HepG2 (cell line): ENCODE measurements at regions not wholly inside any gene's neighbourhood (a gene's known extent, or its start where the extent isn't known, plus 50 kb on each side); places are given as distances from the start of the nearest gene placed in this dataset.

ENCODE experiments used
- ATAC-seq: fragments of 200-7000 bp; cut with Tn5 transposase; 3 replicates; pipeline ENCODE4 v1.9.1; 2020; ENCODE audit warnings: mild to moderate bottlenecking, moderate library complexity
- BruUV-seq: library from RNA; stranded (reverse); fragments of 400-500 nt; replicated peaks from 2 replicates; lab custom pipeline; 2021; lab: Mats Ljungman, UMichigan
- CTCF ChIA-PET: fragments of 300-600 bp; formaldehyde crosslinking; extraction: SDS; loops from one replicate; lab custom pipeline; 2021; ENCODE audit warnings: low total read pairs, inconsistent platforms, low intra/inter-chr PET ratio; lab: Yijun Ruan, JAX
- POLR2A ChIA-PET: fragments of 350-600 bp; sonication (Branson Sonifier 250); formaldehyde crosslinking; loops from one replicate; lab custom pipeline; 2020; ENCODE audit warnings: antibody characterized with exemption, inconsistent platforms; lab: Yijun Ruan, JAX
- DNase-seq: peaks from one replicate; pipeline ENCODE4 v3.0.0-alpha.2; 2015; ENCODE audit warnings: low spot score
- FAIRE-seq: peaks from 3 replicates; lab custom pipeline; 2011; peaks lifted over from hg19 to GRCh38; lab: Jason Lieb, UNC
- H2AFZ ChIP-seq: one replicate; pipeline ENCODE4 v1.6.1; 2011; ENCODE audit warnings: low read length, inconsistent platforms
- H3K27ac ChIP-seq: fragments of 300-600 bp; 3 replicates; pipeline ENCODE4 v1.8.0; 2011; ENCODE audit warnings: mixed run types, mild to moderate bottlenecking, mixed read lengths, low read length, inconsistent platforms; ENCODE audit not compliant: insufficient read depth; ENCODE audit errors: extremely low read length
- H3K27me3 ChIP-seq, 2 experiments: fragments of 200-600 bp in 1 of 2; 2 replicates in 1 of 2; 3 replicates in 1 of 2; pipeline versions ENCODE4 v1.6.0 to v1.8.0; 2011; ENCODE audit warnings: low read length in 2 of 2, mild to moderate bottlenecking in 2 of 2, moderate library complexity in 2 of 2, inconsistent platforms in 1 of 2; ENCODE audit not compliant: insufficient read depth in 2 of 2, control insufficient read depth in 1 of 2
- H3K36me3 ChIP-seq, 2 experiments: fragments of 200-600 bp in 1 of 2; replicated peaks in 1 of 2; 2 replicates in 1 of 2; 3 replicates in 1 of 2; pipeline versions ENCODE4 v1.5.1 to v1.8.0; 2011; ENCODE audit warnings: low read length in 2 of 2, inconsistent platforms in 1 of 2; ENCODE audit not compliant: insufficient read depth in 2 of 2, control insufficient read depth in 1 of 2
- H3K4me1 ChIP-seq: 2 replicates; pipeline ENCODE4 v1.5.1; 2012; ENCODE audit warnings: low read length, inconsistent platforms; ENCODE audit not compliant: insufficient read depth
- H3K4me2 ChIP-seq: 2 replicates; pipeline ENCODE4 v1.6.0; 2011; ENCODE audit warnings: low read depth, low read length, inconsistent platforms
- H3K4me3 ChIP-seq, 3 experiments: fragments of 200-600 bp in 1 of 3; sonication (generic), shearing (Covaris generic) in 1 of 3; replicated peaks in 1 of 3; 2 replicates each; pipeline ENCODE4 v1.5.1; 2011 to 2016; ENCODE audit warnings: low read length in 3 of 3, inconsistent platforms in 2 of 3, low read depth in 2 of 3, mild to moderate bottlenecking in 2 of 3, control low read depth in 1 of 3, mixed read lengths in 1 of 3; ENCODE audit not compliant: insufficient read depth in 1 of 3
- H3K79me2 ChIP-seq: one replicate; pipeline ENCODE4 v1.6.1; 2011; ENCODE audit warnings: low read length, inconsistent platforms; ENCODE audit not compliant: insufficient read depth
- H3K9ac ChIP-seq: 2 replicates; pipeline ENCODE4 v1.6.0; 2011; ENCODE audit warnings: mild to moderate bottlenecking, low read depth, low read length, inconsistent platforms; ENCODE audit not compliant: insufficient read depth
- H3K9me3 ChIP-seq: 2 replicates; pipeline ENCODE4 v1.5.1; 2012; ENCODE audit warnings: mild to moderate bottlenecking, low read length
- H4K20me1 ChIP-seq: 2 replicates; pipeline ENCODE4 v1.6.0; 2011; ENCODE audit warnings: inconsistent platforms, mild to moderate bottlenecking, low read length, moderate library complexity; ENCODE audit not compliant: insufficient read depth
- CTCF ChIP-seq: sonication (generic); formaldehyde crosslinking; IDR thresholded peaks from 2 replicates; pipeline ENCODE4 v1.5.0; 2020; ENCODE audit warnings: mild to moderate bottlenecking, missing genetic modification reagents, moderate library complexity
- IRF1 ChIP-seq: sonication (generic); formaldehyde crosslinking; IDR thresholded peaks from 2 replicates; pipeline ENCODE4 v1.4.0; 2020; ENCODE audit warnings: low read depth, mild to moderate bottlenecking, missing genetic modification reagents
- MBNL3 ChIP-seq: fragments of 250-450 bp; sonication (Bioruptor Pico); conservative IDR thresholded peaks from 2 replicates; pipeline ENCODE4 v1.8.0; 2022; ENCODE audit warnings: mild to moderate bottlenecking, inconsistent platforms
- STAG1 ChIP-seq: sonication (generic); formaldehyde crosslinking; IDR thresholded peaks from 2 replicates; pipeline ENCODE4 v1.4.0; 2020; ENCODE audit warnings: missing genetic modification reagents
- TAF1 ChIP-seq: sonication (generic); formaldehyde crosslinking; IDR thresholded peaks from 2 replicates; pipeline ENCODE4 v1.4.0; 2020; ENCODE audit warnings: missing genetic modification reagents
- WIZ ChIP-seq: sonication (generic); formaldehyde crosslinking; IDR thresholded peaks from 2 replicates; pipeline ENCODE4 v1.5.1; 2020; ENCODE audit warnings: mild to moderate bottlenecking, missing genetic modification reagents
- ZNF629 ChIP-seq: sonication (generic); formaldehyde crosslinking; conservative IDR thresholded peaks from 2 replicates; pipeline ENCODE4 v1.5.0; 2020; ENCODE audit warnings: missing genetic modification reagents
- WGBS: methylation state at CpG from one replicate; pipeline ENCODE4 v1.1.6; 2017; ENCODE audit warnings: low lambda C conversion rate; 5-methylcytosine and 5-hydroxymethylcytosine counted together
- in situ Hi-C: cut with HindIII; loops from 2 replicates; pipeline ENCODE4 v1.10.0; 2017; ENCODE audit warnings: low pct_unique_long_range_greater_than_20kb; ENCODE audit not compliant: extremely low pct_ligation_motif_present
- intact Hi-C: fragments of 100-400 bp; cut with micrococcal nuclease; formaldehyde crosslinking; loops from one replicate; pipeline ENCODE4 v1.10.0; 2022; ENCODE audit not compliant: unreplicated experiment
- TF ChIP-seq, protein P1 (sequence below): sonication (generic); formaldehyde crosslinking; IDR thresholded peaks from 2 replicates; pipeline ENCODE4 v1.8.0; 2022; ENCODE audit warnings: missing genetic modification reagents, mild to moderate bottlenecking, inconsistent platforms, borderline replicate concordance
- TF ChIP-seq, protein P2 (sequence below): sonication (generic); formaldehyde crosslinking; IDR thresholded peaks from 2 replicates; pipeline ENCODE4 v1.4.0; 2020; ENCODE audit warnings: mild to moderate bottlenecking, low read depth, missing genetic modification reagents
- TF ChIP-seq, protein P3 (sequence below): sonication (generic); formaldehyde crosslinking; IDR thresholded peaks from 2 replicates; pipeline ENCODE4 v1.4.0; 2020; ENCODE audit warnings: mild to moderate bottlenecking, missing genetic modification reagents

DNA sequence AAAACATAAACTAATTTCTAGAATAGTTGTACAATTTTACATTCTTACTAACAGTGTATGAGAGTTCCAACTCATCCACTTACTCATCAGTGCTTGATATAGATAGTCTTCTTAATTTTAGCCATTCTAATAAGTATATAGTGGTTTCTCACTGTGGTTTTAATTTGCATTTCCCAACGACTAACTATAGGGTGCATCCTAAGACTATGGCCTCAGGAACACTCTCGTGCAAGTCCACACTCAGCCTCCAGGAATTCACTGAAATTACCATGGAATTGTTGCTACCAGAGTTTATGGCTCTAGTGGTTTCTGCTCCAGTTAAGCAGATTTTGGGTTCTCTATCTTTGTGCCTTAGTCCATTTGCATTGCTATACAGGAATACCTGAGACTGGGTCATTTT, 60.1 kb upstream of the GUCY1A2 start:
- Histone ChIP-seq H4K20me1 (no peaks in the 10 kb centered on the region), H3K9ac (no peak overlapping the region), H3K27me3 (no peaks in the 10 kb centered on the region), H3K4me2 (no peak overlapping the region), H3K9me3 (peaks cover 15% of the 10 kb centered on the region), H2AFZ (no peak overlapping the region), H3K4me1 (no peaks in the 10 kb centered on the region), H3K4me3 (no peak overlapping the region), H3K27ac (no peak overlapping the region), H3K79me2 (no peaks in the 10 kb centered on the region), H3K36me3 (no peaks in the 10 kb centered on the region)
- intact Hi-C loops, result no loop called here
- in situ Hi-C loops, result no loop called here
- ATAC-seq, result peak; percentile 74
- 0% methylated on average over 2 of the region's 2 CpGs for WGBS
- POLR2A ChIA-PET, result no interaction called here
- BruUV-seq, result no TSS peak
- no peak for FAIRE-seq
- TF ChIP-seq CTCF (CRISPR knock-in tag) (peak; percentile 37), STAG1 (peak; percentile 52), WIZ (CRISPR knock-in tag) (no peak)
- no peak for DNase-seq
- CTCF ChIA-PET, result no interaction called here

GRCh38 chr11:107076832-107077231, 58.6 kb upstream of the GUCY1A2 start:
- Histone ChIP-seq H4K20me1 (no peaks in the 10 kb centered on the region), H3K4me3 (no peak overlapping the region), H3K36me3 (no peaks in the 10 kb centered on the region), H3K4me2 (no peak overlapping the region), H3K4me1 (no peaks in the 10 kb centered on the region), H3K27ac (no peak overlapping the region), H2AFZ (no peak overlapping the region), H3K9me3 (peaks cover 6% of the 10 kb centered on the region), H3K27me3 (no peaks in the 10 kb centered on the region), H3K79me2 (no peaks in the 10 kb centered on the region), H3K9ac (no peak overlapping the region)
- in situ Hi-C loops (no loop called here), intact Hi-C loops (no loop called here)
- 1% methylated on average over 2 of the region's 2 CpGs for WGBS
- no TSS peak for BruUV-seq
- ATAC-seq (no peak), FAIRE-seq (no peak), DNase-seq (no peak)
- POLR2A ChIA-PET, result no interaction called here
- CTCF ChIA-PET, result no interaction called here
- TF ChIP-seq, protein P1, sequence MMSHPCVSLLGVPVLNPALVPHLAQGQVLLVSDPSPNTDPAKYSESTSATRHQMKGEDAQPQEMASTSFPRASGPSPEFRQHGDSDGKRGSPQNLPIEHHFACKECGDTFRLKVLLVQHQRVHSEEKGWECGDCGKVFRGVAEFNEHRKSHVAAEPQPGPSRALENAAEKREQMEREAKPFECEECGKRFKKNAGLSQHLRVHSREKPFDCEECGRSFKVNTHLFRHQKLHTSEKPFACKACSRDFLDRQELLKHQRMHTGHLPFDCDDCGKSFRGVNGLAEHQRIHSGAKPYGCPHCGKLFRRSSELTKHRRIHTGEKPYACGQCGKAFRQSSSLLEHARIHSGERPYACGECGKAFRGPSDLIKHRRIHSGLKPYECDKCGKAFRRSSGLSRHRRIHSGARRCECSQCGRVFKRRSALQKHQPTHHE (CRISPR knock-in tag), result no peak
- TF ChIP-seq MBNL3 (no peak), TAF1 (CRISPR knock-in tag) (no peak), ZNF629 (CRISPR knock-in tag) (no peak), IRF1 (CRISPR knock-in tag) (no peak)
- TF ChIP-seq, protein P2, sequence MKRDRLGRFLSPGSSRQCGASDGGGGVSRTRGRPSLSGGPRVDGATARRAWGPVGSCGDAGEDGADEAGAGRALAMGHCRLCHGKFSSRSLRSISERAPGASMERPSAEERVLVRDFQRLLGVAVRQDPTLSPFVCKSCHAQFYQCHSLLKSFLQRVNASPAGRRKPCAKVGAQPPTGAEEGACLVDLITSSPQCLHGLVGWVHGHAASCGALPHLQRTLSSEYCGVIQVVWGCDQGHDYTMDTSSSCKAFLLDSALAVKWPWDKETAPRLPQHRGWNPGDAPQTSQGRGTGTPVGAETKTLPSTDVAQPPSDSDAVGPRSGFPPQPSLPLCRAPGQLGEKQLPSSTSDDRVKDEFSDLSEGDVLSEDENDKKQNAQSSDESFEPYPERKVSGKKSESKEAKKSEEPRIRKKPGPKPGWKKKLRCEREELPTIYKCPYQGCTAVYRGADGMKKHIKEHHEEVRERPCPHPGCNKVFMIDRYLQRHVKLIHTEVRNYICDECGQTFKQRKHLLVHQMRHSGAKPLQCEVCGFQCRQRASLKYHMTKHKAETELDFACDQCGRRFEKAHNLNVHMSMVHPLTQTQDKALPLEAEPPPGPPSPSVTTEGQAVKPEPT, result no peak
- TF ChIP-seq, protein P3, sequence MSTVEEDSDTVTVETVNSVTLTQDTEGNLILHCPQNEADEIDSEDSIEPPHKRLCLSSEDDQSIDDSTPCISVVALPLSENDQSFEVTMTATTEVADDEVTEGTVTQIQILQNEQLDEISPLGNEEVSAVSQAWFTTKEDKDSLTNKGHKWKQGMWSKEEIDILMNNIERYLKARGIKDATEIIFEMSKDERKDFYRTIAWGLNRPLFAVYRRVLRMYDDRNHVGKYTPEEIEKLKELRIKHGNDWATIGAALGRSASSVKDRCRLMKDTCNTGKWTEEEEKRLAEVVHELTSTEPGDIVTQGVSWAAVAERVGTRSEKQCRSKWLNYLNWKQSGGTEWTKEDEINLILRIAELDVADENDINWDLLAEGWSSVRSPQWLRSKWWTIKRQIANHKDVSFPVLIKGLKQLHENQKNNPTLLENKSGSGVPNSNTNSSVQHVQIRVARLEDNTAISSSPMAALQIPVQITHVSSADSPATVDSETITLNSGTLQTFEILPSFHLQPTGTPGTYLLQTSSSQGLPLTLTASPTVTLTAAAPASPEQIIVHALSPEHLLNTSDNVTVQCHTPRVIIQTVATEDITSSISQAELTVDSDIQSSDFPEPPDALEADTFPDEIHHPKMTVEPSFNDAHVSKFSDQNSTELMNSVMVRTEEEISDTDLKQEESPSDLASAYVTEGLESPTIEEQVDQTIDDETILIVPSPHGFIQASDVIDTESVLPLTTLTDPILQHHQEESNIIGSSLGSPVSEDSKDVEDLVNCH (CRISPR knock-in tag), result no peak
